ENCODE measurements at regions not wholly inside any gene's neighbourhood (a gene's known extent, or its start where the extent isn't known, plus 50 kb on each side); places are given as distances from the start of the nearest gene placed in this dataset.
"Not testable (repeated sequence)": the region's sequence is repeated elsewhere in the genome, so short reads cannot be mapped to it uniquely, and the experiment has no call there.

DNA sequence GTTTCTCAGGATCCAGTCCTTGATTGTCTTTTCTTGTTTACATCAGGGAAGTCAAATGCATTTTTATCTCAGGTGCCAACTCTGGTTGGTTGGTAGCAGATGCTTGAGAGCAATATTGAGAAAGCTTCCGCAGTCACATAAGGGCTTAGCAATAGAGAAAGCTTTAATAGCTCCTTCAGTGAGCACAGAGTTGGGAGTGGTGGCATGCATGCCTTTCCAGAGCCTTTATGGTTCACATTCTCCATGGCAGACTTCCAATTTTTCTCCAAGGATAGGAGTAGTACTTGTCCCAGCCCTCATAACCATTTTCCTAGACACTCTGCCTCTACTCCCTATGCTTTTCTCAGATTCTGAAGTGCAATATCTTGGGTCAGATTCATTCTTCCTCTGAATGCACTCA, 280.4 kb downstream of the AEBP2 start:
- no peak for DNase-seq

GRCh38 chr12:19726122-19726521, 286.8 kb downstream of the AEBP2 start:
- no peak for DNase-seq

GRCh38 chr12:19726592-19726991, 287.3 kb downstream of the AEBP2 start:
- no peak for DNase-seq

GRCh38 chr12:19737019-19737418, 297.7 kb downstream of the AEBP2 start:
- DNase-seq, result no peak

DNA sequence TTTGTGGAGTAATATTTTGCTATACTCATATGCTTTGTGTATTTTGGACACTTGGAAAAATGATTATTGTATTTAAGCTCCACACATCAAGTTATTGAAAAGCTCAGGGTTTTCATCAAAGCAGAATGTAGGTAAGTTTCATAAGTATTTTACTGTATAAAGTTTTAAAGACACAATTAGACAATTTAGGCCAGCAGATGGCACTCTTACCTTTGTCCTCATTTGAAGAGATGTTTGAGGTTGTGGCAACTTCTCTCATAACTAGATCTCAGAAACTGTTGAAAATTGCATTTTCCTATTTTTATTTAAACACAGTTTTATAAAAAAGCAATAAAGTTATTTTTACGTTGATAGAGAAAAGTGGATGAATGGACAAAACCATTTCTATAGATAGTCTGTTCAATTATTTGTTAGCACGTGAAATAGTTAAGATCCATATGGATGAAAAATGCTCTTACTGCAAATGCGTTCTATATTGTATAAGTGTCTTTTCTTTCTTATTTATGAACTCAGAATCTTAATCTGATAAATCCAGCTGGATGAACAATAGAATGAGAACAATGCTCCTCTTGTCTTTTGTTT, 300.0 kb downstream of the AEBP2 start:
- DNase-seq, result no peak

GRCh38 chr12:19740472-19741131, 301.3 kb downstream of the AEBP2 start:
- no peak for DNase-seq

DNA sequence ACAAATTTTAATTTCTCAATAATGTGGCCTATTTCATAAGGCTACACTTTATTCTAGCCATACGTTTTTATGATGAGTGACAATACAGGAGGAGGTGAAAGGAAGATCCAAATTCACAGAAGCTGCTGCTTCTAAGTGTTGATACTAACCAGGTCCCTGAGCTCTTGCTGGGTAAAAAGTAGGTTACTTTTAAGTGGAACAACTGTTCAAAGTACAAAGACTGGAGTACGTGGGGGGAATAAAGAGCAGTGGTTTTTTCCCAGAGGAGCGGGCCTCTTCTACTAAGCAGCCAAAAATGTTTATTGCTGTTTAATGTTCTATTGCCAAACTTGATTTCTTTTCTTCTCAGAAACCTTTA, 301.8 kb downstream of the AEBP2 start:
- DNase-seq, result no peak

GRCh38 chr12:19744705-19745218, 305.5 kb downstream of the AEBP2 start:
- no peak for DNase-seq

GRCh38 chr12:19746471-19746870, 307.2 kb downstream of the AEBP2 start:
- DNase-seq, result no peak

- no peak for DNase-seq
Measured at GRCh38 chr12:19749906-19750574, 310.7 kb downstream of the AEBP2 start.

DNA sequence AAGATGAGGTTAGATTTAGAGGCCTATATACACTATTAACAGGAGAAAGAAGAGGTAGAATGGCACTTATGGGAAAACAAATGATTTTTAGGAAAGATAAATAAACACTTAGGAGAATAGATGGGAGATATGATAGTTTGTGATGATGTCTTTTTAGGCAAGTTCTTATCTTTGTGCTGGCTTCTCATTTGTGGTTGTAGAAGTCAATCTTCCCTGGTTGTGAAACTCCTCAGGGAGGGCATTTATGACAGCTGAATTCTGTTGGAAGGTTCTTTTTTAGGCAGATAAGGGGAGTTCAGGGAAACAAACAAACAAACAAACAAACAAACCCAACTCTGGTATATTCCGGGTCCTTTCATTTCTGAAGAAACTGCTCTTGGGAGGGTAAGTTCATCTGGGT, 311.8 kb downstream of the AEBP2 start:
- no peak for DNase-seq

DNA sequence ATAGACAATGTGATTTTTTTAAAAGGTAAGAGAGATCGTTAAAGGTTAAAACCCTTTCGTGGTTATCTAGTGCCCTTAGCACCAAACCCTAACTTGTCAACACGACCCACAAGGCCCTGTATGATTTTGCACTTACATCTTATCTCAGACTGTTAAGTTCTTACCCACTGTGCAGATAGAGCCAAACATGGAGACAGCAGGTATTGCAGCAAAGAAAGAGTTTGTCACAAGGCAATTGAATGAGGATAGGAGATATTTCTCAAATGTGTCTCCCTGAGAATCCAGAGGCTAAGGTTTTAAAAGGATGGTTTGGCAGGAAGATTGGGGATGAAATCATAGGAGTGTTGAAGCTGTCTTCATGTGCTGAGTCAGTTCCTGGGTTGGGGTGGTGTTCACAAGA, 313.4 kb downstream of the AEBP2 start:
- DNase-seq, result no peak

GRCh38 chr12:19755136-19755535, 315.8 kb downstream of the AEBP2 start:
- no peak for DNase-seq

DNA sequence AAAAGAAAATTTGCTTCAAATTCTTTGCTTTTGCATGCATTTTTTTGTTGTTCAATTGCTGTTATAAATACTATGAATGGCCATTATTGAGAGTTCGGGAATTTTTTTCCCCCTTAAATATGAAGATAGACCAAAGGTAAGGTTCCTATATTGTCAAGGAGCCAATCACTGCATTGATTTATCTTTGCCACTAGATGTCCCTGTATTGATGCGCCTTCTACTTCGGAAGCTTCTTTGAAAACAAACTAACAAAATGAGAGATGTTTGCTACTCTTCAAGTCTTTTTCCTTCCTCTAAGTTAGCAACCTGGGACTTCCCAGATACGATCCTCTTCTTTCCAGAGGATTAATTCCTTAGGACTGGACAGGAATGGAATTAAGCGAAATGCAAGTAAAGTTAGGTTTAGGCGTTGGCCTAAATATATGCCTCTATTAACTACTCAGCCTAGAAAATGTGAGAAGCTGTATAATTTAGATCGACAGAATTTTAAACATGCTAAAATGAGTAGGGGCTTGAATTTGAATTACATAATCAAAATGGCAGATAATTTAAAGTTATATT, 318.1 kb downstream of the AEBP2 start:
- no peak for DNase-seq

GRCh38 chr12:19759227-19759626, 319.9 kb downstream of the AEBP2 start:
- DNase-seq, result no peak

GRCh38 chr12:19760611-19761010, 321.3 kb downstream of the AEBP2 start:
- no peak for DNase-seq

DNA sequence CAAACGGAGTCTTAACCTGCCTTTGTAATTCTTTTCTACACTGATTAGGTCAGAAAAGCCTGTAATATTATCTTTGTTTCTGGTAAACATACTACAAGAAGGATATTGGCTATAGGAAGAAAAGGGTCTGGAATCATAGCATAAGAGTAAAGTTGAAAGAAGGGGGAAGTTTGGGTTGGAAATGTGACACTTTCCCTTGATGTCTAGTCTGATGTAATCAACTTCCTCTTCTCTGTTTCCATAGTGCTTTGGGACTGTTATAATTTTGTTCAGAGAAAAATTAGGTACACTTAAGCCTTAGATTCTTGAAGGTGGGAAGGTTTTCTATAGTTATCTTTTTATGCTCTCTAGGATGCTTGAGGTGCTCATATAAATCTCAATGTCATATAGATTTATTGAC, 322.2 kb downstream of the AEBP2 start:
- DNase-seq, result no peak

DNA sequence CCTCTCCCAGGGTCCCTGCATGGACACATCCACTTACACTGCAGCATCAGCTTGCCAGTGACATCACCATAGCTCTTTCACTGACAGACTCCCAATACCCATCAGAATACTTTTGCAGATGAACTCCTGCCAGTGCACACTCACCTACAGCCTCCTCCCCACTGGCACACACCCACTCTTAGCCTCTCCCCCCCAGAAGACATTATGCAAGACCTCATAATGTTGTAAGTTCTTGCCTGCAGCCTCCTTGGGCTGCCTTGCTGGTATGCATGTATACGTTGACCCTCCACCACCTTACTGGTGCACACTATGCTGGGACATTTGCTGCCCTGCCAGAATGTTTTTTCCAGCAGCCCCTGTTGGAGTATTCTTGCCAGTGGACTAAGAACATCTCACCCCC, 324.2 kb downstream of the AEBP2 start:
- DNase-seq, result no peak

DNA sequence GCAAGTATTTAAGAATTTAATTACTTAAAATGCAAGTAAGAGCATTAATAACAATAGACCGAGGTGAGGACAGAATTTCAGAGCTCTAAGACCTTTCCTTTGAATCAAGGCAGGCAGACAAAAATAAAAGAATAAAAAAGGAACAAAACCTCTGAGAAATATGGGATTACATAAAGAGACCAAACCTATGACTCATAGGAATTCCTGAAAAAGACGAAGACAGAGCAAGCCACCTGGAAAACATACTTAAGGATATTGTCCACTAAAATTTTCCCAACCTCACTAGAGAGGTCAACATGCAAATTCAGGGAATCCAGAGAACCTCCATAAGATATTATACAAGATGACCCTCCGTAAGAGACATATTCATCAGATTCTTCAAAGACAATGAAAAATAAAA, 325.1 kb downstream of the AEBP2 start:
- DNase-seq, result no peak

DNA sequence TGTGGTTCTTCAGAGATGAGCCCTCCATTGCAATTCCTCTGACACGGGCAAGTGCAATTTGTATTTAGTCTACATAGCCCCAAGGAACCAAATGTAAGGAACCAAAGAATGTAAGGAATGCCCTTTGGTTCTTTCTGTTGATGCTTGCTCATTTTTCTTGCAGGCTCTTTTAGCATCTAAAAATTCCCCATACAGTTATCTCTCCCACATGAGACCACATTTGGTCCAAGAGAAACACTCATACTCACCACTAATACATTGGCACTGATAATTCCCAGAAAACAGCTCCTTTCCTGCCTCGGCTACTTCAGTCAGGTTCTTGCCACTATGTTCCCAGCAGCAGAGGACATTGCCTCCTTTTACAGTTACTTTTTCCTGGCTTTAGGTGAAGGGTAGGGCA, 332.6 kb downstream of the AEBP2 start:
- no peak for DNase-seq

DNA sequence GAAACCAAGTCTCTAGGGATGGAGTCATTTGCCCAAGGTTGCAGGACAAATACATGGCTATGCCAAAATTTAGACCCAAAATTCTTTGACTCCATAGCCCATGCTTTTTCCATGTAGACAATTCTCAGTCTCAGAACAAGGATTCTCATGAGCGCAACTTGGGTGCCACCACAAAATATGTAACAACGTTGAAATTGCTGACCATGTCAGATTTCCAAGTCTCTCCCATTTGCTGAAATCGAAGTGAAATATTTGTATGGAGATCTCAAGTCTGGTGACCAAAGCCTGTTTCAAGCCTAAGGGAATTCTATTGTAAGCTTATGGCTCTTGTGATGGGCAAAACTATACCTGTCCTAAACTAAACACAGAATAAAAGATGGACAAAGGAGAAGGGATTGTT, 333.5 kb downstream of the AEBP2 start:
- DNase-seq, result no peak

DNA sequence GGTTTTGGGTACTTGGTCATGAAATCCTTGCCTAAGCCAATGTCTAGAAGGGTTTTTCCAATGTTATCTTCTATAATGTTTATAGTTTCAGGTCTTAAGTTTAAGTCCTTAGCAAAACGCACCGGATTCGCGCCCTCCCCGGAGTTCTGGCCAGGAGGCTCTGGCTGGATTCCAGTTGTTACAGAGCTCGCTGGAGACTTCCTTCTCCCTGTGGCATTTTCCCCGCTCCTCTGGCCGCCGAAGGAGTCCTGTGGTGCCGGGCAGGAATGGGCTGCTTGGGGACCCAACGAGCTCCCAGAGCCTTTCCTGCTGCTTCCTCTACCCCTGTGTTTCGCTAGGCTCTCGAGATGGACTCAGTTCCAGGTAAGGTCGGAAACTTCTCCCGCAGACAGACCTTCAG, 335.9 kb downstream of the AEBP2 start:
- no peak for DNase-seq

DNA sequence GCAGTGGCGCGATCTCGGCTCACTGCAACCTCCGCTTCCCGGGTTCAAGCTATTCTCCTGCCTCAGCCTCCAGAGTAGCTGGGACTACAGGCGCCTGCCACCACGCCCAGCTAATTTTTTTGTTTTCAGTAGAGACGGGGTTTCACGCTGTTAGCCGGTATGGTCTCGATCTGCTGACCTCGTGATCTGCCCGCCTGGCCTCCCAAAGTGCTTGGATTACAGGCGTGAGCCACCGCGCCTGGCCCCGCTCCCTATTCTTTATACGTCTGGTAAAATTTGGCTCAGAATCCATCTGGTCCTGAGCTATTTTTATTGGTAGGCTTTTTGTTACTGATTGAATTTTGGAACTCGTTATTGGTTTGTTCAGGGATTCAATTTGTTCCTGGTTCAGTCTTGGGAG, 336.7 kb downstream of the AEBP2 start:
- DNase-seq, result not testable (repeated sequence)

DNA sequence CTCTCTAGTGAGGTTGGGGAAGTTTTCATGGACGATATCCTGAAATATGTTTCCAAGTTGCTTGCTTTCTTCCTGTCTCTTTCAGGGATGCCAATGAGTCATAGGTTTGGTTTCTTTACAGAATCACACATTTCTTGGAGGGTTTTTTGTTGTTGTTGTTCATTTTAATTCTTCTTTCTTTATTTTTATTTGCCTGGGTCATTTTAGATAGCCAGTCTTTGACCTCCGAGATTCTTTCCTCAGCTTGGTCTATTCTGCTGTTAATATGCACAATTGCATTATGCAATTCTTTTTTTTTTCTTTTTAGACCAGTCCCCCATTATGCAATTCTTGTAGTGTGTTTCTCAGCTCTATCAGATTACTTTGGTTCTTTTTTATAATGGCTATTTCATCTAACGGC, 338.9 kb downstream of the AEBP2 start:
- DNase-seq, result no peak
